T-helper 17 cell (primary cell): ENCODE measurements at regions not wholly inside any gene's neighbourhood (a gene's known extent, or its start where the extent isn't known, plus 50 kb on each side); places are given as distances from the start of the nearest gene placed in this dataset.
"Not testable (repeated sequence)": the region's sequence is repeated elsewhere in the genome, so short reads cannot be mapped to it uniquely, and the experiment has no call there.

Experiments used
- ATAC-seq: fragments of 150-1000 bp; cut with Tn5 transposase; 2 replicates; pipeline ENCODE4 v1.10.0; 2021; ENCODE audit warnings: mild to moderate bottlenecking, moderate library complexity
- DNase-seq, 3 donors: peaks; one replicate each; pipeline versions ENCODE4 v3.0.0 to v3.0.0-alpha.2; 2020 to 2021
- H3K9me3 ChIP-seq: one replicate; pipeline ENCODE4 v1.7.0; 2013; ENCODE audit warnings: low read length, mild to moderate bottlenecking; ENCODE audit not compliant: control insufficient read depth, poor library complexity, severe bottlenecking
- H3K27ac Mint-ChIP-seq: one replicate; pipeline ENCODE4 v1.8.0; 2022; ENCODE audit warnings: mild to moderate bottlenecking, moderate library complexity, mixed read lengths
- H3K27me3 Mint-ChIP-seq: one replicate; pipeline ENCODE4 v1.8.0; 2022; ENCODE audit warnings: mixed read lengths
- H3K36me3 Mint-ChIP-seq: one replicate; pipeline ENCODE4 v1.8.0; 2022; ENCODE audit warnings: low read depth, mixed read lengths
- H3K4me1 Mint-ChIP-seq: one replicate; pipeline ENCODE4 v1.8.0; 2022; ENCODE audit warnings: mild to moderate bottlenecking, mixed read lengths
- H3K4me3 Mint-ChIP-seq: one replicate; pipeline ENCODE4 v1.8.0; 2022; ENCODE audit warnings: mild to moderate bottlenecking, moderate library complexity, mixed read lengths

DNA sequence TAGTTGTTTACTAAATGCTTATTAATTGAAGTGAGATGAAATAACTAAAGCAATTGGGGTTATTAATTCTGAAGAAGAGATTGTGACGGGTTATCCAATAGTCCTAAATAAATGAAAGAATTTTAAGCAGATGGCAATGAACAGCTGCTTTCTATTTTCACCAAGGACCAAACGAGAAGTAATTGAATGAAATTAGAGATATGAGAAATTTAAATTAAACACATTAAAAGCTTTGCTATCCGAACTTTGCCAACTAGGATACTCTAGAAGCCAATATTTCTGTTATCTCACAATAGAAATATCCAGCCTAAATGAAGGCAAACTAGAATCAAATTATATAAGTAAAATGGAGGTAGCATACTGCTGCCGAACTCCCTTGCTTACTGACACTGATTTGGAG lies 103.2 kb downstream of the GPR37 start:
- Mint-ChIP-seq H3K27ac (no peak overlapping the region), H3K4me1 (no peaks in the 10 kb centered on the region), H3K27me3 (no peaks in the 10 kb centered on the region), H3K36me3 (no peaks in the 10 kb centered on the region), H3K4me3 (no peak overlapping the region)
- ATAC-seq: no peak
- H3K9me3 ChIP-seq: no peaks in the 10 kb centered on the region
- DNase-seq: no peak

DNA sequence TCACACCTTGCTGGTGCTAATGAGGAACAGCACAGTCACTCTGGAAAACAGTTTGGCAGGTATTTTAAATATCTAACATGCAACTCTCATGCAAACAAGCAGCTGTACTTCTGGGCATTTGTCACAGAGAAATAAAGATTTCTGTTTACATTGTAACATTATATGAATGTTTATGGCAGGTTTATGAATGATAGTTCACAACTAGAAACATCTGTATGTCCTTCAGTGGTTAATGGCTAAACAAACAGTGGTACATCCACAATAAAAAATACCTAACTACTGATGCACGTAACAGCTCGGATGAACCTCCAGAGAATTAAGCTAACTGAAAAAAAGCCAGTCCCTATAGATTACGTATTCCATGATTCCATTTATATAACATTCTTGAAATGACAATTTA lies 109.6 kb downstream of the GPR37 start:
- no peaks in the 10 kb centered on the region for H3K4me1 Mint-ChIP-seq
- H3K9me3 ChIP-seq: no peaks in the 10 kb centered on the region
- H3K27me3 Mint-ChIP-seq: no peaks in the 10 kb centered on the region
- H3K4me3 Mint-ChIP-seq: no peak overlapping the region
- H3K36me3 Mint-ChIP-seq: no peaks in the 10 kb centered on the region
- ATAC-seq (no peak), DNase-seq (no peak)
- H3K27ac Mint-ChIP-seq: no peak overlapping the region

DNA sequence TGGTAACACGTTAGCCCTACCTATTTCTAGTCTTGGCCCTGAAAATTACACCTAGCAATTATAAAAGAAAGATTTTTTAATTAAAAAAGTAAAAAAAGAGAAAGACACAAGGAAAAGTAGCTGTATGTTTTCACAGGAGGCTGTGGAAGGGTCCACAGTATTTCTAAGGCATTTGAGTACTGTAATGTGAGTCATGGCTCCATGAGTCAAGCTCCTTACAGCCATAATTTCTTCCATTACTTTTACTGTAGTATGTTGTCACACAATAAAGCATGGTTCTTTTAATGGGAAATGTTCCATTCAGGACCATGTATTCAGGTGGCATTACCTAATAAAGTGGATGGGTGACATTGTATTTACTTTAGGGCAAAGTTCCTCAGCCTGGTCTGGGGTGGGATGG lies 113.4 kb downstream of the GPR37 start:
- peaks cover 10% of the 10 kb centered on the region for H3K4me1 Mint-ChIP-seq
- no peak for ATAC-seq
- H3K27me3 Mint-ChIP-seq: no peaks in the 10 kb centered on the region
- no peaks in the 10 kb centered on the region for H3K9me3 ChIP-seq
- no peak for DNase-seq
- no peaks in the 10 kb centered on the region for H3K36me3 Mint-ChIP-seq
- H3K27ac Mint-ChIP-seq: no peak overlapping the region
- no peak overlapping the region for H3K4me3 Mint-ChIP-seq

DNA sequence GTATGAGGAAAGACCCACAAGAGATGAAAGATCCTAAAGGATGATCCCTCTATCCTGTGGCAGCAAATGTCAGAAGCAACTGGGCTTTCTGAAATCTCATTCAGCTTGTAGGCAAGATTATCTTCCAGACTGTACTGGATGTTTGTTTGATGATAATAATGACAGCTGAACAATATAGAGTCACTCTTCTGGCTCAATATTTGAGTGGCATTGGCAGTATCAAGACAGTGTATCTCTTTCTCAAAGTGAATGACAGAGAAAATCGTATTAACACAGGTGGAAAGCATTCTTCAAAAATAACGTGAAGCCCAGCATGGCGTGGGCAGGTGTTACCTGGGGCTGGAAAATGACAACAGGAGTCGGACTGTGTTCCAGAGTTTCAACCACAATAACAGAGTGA lies 114.5 kb downstream of the GPR37 start:
- Mint-ChIP-seq H3K27ac (no peak overlapping the region), H3K4me3 (no peak overlapping the region), H3K36me3 (no peaks in the 10 kb centered on the region), H3K27me3 (no peaks in the 10 kb centered on the region), H3K4me1 (peaks cover 10% of the 10 kb centered on the region)
- DNase-seq (no peak), ATAC-seq (no peak)
- H3K9me3 ChIP-seq: no peaks in the 10 kb centered on the region

DNA sequence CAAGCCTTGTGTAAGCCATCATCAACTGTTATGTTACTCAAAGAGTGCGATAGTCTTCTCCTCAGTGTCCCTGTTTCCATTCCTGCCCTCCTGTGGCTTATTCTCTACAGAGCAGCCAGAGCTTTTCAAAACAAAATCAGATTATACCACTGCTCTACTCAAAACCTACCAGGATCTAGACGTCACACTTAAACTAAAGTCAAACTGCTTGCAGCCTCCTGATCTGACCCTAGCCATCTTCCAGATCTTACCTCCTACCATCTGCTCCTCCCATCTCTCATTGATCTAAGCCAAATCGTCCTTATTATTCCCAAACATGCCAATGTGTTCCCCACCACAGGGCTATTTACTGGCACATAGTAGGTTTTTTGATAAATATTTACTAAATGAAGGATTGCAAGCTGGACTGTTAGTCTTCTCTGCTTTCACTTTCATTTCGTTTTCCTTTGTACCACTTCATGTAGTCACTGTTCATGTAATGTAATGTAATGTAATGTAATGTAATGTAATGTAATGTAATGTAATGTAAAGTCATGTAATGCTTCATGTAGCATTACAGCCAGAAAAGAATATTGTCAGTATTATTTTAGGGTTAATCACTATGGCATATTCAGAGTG lies 116.1 kb downstream of the GPR37 start:
- peak overlapping the region; percentile 72 for H3K4me3 Mint-ChIP-seq
- no peaks in the 10 kb centered on the region for H3K36me3 Mint-ChIP-seq
- H3K27me3 Mint-ChIP-seq: no peaks in the 10 kb centered on the region
- ATAC-seq (no peak), DNase-seq (no peak)
- H3K4me1 Mint-ChIP-seq: peaks cover 10% of the 10 kb centered on the region
- no peaks in the 10 kb centered on the region for H3K9me3 ChIP-seq
- H3K27ac Mint-ChIP-seq: peak overlapping the region; percentile 64

DNA sequence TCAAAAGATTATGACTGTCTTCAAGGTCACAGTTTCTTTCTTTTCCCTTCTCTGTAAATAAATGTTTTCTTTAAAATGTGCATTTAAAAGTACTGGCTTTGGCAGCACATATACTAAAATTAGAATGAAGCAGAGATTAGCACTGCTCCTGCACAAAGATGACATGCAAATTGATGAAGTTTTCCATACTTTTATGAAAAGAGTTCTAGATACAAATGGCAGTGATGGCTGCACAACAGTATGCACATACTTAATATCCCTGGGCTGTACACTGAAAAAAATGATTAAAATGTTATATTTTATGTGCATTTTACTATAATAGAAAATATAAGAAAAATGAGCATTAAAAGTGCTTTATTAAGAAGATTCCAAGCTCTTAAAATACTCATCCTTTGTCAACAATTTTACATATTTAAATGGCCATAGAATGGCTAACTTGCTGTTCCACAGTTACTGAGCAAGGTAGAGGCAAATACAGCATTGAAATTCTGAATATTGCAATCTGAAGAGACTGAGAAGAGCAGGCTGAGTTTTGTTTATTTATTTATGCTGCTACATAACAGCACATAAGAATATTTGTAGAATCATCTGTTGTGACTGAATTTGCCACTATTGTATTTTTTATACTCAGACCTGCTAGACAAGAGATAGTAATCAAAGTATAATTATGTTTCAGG lies 117.8 kb downstream of the GPR37 start:
- no peak overlapping the region for H3K4me3 Mint-ChIP-seq
- H3K4me1 Mint-ChIP-seq: peaks cover 10% of the 10 kb centered on the region
- no peak for ATAC-seq
- no peak for DNase-seq
- H3K9me3 ChIP-seq: no peaks in the 10 kb centered on the region
- H3K27me3 Mint-ChIP-seq: no peaks in the 10 kb centered on the region
- no peak overlapping the region for H3K27ac Mint-ChIP-seq
- no peaks in the 10 kb centered on the region for H3K36me3 Mint-ChIP-seq

DNA sequence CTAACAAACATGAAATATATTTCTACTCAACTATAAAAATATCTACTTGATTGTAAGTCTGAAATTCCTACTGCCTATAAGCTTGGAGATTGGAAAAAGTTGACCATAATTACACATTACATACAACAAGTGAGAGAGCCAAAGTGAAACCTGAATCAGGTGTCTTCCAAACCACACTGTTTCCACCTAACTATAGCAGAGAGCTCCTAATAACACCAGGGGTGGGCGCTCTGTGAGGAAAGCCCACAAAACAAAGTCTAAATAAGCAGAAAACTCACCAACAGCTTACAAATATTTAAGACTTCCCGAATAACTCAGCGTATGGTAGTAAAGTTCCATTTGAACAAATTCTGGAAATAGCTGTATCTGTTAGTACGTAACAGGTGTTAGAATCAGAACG lies 119.9 kb downstream of the GPR37 start:
- H3K9me3 ChIP-seq: no peaks in the 10 kb centered on the region
- no peak overlapping the region for H3K4me3 Mint-ChIP-seq
- no peak for DNase-seq
- no peak for ATAC-seq
- no peaks in the 10 kb centered on the region for H3K27me3 Mint-ChIP-seq
- no peaks in the 10 kb centered on the region for H3K36me3 Mint-ChIP-seq
- H3K4me1 Mint-ChIP-seq: peaks cover 10% of the 10 kb centered on the region
- H3K27ac Mint-ChIP-seq: no peak overlapping the region

DNA sequence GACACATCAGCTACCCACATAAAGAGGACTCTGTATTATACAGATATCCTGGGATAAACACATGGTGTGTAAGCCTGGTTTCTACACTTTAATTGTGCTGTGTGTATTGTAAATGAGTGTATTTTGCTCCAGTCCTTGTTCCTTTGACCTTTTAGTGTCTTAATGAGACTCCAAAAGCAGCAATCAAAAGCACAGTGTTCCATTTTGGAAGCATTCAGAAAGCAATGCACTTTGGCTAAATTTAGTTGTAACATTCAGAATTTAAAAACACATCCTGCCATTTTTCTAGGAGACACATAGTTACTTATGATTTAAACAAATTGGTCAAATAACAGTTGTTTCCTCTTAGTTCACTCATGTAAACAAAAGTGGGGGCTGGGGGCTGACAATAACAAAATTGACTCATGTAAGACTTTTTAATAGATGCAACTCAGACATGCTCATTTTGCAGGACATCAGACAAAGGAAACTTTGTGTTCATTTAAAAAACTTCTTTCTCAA lies 122.2 kb downstream of the GPR37 start:
- Mint-ChIP-seq H3K36me3 (no peaks in the 10 kb centered on the region), H3K4me3 (no peak overlapping the region)
- no peak for ATAC-seq

DNA sequence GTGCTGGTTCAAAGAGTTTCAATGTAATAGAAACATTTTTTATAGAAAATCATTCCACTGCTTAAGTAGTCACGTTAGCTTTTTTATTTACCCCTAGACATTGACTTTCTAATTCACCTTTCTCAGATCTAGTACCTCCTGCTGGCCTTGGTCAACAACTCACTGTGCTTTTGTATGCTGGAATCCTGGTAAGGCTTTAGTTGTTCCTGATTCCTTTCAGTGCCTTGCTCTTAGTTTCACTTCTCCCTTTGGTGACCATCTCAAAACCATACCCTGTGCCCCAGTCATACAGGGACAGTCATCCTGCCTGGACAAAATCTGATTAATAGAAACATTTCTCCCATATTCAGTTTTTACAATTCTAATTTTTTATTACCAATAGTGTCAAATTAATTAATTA lies 130.2 kb downstream of the GPR37 start:
- no peak for ATAC-seq
- Mint-ChIP-seq H3K27ac (no peak overlapping the region), H3K4me3 (no peak overlapping the region), H3K36me3 (no peaks in the 10 kb centered on the region), H3K4me1 (no peaks in the 10 kb centered on the region), H3K27me3 (no peaks in the 10 kb centered on the region)
- no peak for DNase-seq
- no peaks in the 10 kb centered on the region for H3K9me3 ChIP-seq

More for the DNA sequence above, 122.2 kb downstream of the GPR37 start:
- no peaks in the 10 kb centered on the region for H3K9me3 ChIP-seq
- H3K27ac Mint-ChIP-seq: no peak overlapping the region
- H3K27me3 Mint-ChIP-seq: no peaks in the 10 kb centered on the region
- H3K4me1 Mint-ChIP-seq: no peaks in the 10 kb centered on the region
- DNase-seq: no peak

DNA sequence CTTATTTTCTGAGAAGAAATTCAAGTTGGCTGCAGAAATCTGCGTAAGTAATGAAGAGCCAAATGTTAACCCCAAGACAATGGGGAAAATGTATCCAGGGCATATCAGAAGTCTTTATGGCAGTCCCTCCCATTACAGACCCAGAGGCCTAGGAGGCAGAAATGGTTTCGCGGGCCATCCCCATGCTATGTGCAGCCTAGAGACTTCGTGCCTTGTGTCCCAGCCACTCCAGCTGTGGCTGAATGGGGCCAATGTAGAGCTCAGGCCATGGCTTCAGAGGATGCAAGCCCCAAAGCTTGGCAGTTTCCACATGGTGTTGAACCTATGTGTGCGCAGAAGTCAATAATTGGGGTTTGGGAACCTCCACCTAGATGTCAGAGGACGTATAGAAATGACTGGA lies 131.9 kb downstream of the GPR37 start:
- Mint-ChIP-seq H3K36me3 (no peaks in the 10 kb centered on the region), H3K4me3 (no peak overlapping the region), H3K27ac (no peak overlapping the region), H3K27me3 (no peaks in the 10 kb centered on the region), H3K4me1 (no peaks in the 10 kb centered on the region)
- DNase-seq (no peak), ATAC-seq (no peak)
- no peaks in the 10 kb centered on the region for H3K9me3 ChIP-seq

DNA sequence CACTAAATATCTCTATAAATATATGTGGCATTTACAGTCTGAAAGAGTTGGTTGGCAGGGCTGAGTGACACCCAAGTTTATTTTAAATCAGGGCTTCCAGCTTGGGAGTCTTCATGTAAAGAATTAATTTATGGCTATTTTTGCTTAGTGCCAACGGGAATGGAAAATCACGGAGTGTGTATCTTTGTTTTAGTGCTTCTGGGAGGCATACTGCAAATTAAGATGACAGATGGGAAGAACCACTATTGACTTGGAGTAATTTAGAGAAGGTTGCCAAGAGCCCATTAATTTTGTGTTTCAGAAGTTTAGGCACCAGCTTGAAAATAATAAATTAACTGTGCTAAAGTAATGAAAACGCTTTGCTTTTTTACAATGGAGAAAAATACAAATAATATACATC lies 135.2 kb downstream of the GPR37 start:
- H3K9me3 ChIP-seq: no peaks in the 10 kb centered on the region
- Mint-ChIP-seq H3K36me3 (no peaks in the 10 kb centered on the region), H3K27me3 (no peaks in the 10 kb centered on the region), H3K4me1 (no peaks in the 10 kb centered on the region), H3K4me3 (no peak overlapping the region), H3K27ac (no peak overlapping the region)
- no peak for DNase-seq
- no peak for ATAC-seq

DNA sequence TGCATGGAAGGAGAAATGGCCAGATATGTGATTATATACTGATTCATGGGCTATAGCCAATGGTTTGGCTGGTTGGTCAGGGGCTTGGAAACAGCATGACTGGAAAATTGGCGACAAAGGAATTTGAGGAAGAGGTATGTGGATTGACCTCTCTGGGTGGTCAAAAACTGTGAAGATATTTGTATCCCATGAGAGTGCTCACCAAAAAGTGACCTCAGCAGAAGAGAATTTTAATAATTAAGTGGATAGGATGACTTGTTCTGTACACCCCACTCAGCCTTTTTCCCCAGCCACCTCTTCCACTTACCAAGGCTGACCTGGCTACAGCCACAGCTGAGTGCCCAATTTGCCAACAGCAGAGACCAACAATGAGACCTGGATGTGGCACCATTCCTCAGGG lies 146.7 kb downstream of the GPR37 start:
- H3K9me3 ChIP-seq: no peaks in the 10 kb centered on the region
- ATAC-seq (no peak), DNase-seq (no peak)
- Mint-ChIP-seq H3K27me3 (no peaks in the 10 kb centered on the region), H3K27ac (no peak overlapping the region), H3K36me3 (no peaks in the 10 kb centered on the region), H3K4me1 (no peaks in the 10 kb centered on the region), H3K4me3 (no peak overlapping the region)

DNA sequence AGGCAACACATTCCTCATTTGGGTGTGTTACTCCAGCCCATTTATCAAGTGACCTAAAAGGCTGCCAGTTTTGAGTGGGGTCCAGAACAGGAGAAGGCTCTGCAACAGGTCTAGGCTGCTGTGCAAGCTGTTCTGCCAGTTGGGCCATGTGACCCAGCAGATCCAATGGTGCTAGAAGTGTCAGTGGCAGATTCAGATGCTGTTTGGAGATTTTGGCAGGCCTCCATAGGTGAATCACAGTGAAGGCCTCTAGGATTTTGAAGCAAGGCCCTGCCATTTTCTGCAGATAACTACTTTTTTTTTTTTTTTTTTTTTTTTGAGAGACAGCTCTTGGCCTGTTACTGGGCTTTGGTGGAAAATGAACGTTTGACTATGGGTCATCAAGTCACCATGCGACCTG lies 147.5 kb downstream of the GPR37 start:
- not testable (repeated sequence) for ATAC-seq, H3K36me3 Mint-ChIP-seq, H3K4me1 Mint-ChIP-seq, H3K9me3 ChIP-seq, H3K27me3 Mint-ChIP-seq, DNase-seq, H3K27ac Mint-ChIP-seq, H3K4me3 Mint-ChIP-seq

DNA sequence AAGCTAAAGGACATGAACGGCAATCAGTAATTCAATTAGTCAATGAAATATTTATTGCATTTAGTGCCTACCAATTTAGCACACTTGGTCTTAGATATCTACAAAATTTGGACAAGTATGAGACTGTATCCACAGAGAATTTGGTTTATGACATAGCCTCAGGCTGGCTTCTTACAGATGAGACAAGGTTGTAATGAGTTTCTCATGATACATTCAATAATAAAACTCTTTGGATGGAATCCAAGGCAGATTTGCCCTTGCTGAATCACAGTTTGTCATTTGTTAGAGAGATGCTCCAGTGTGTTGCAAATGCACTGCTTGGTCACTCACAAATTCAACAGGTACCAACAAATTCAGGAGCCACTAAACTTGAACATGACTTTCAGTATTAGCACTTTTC lies 162.5 kb downstream of the GPR37 start:
- H3K9me3 ChIP-seq: no peaks in the 10 kb centered on the region
- Mint-ChIP-seq H3K4me3 (no peak overlapping the region), H3K27me3 (no peaks in the 10 kb centered on the region), H3K4me1 (no peaks in the 10 kb centered on the region), H3K27ac (no peak overlapping the region), H3K36me3 (no peaks in the 10 kb centered on the region)
- DNase-seq (no peak), ATAC-seq (no peak)
